Fibroblast of mammary gland (primary cell): ENCODE measurements at regions not wholly inside any gene's neighbourhood (a gene's known extent, or its start where the extent isn't known, plus 50 kb on each side); places are given as distances from the start of the nearest gene placed in this dataset.
"Not testable (repeated sequence)": the region's sequence is repeated elsewhere in the genome, so short reads cannot be mapped to it uniquely, and the experiment has no call there.

ENCODE experiments used
- DNase-seq: peaks from one replicate; pipeline ENCODE4 v3.0.0-alpha.2; 2010; ENCODE audit warnings: low read depth
- H3K4me3 ChIP-seq: 2 replicates; pipeline ENCODE4 v1.5.1; 2011; ENCODE audit warnings: low read depth, mild to moderate bottlenecking, low read length, moderate library complexity; ENCODE audit not compliant: control insufficient read depth
- TF ChIP-seq, protein P1 (sequence below): conservative IDR thresholded peaks from 2 replicates; pipeline ENCODE4 v1.5.1; 2011; ENCODE audit warnings: low read depth, low read length, inconsistent platforms; ENCODE audit not compliant: control insufficient read depth, insufficient read depth

- no peak for DNase-seq
- no peak overlapping the region for H3K4me3 ChIP-seq
- TF ChIP-seq, protein P1, sequence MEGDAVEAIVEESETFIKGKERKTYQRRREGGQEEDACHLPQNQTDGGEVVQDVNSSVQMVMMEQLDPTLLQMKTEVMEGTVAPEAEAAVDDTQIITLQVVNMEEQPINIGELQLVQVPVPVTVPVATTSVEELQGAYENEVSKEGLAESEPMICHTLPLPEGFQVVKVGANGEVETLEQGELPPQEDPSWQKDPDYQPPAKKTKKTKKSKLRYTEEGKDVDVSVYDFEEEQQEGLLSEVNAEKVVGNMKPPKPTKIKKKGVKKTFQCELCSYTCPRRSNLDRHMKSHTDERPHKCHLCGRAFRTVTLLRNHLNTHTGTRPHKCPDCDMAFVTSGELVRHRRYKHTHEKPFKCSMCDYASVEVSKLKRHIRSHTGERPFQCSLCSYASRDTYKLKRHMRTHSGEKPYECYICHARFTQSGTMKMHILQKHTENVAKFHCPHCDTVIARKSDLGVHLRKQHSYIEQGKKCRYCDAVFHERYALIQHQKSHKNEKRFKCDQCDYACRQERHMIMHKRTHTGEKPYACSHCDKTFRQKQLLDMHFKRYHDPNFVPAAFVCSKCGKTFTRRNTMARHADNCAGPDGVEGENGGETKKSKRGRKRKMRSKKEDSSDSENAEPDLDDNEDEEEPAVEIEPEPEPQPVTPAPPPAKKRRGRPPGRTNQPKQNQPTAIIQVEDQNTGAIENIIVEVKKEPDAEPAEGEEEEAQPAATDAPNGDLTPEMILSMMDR, result no peak
Observed at GRCh38 chr9:24897826-24898225, 352.1 kb upstream of the IZUMO3 start.

- DNase-seq, result no peak
- TF ChIP-seq, protein P1, result no peak
- no peak overlapping the region for H3K4me3 ChIP-seq
Observed at GRCh38 chr9:24881361-24881760, 335.7 kb upstream of the IZUMO3 start.

GRCh38 chr9:24879591-24879990, 333.9 kb upstream of the IZUMO3 start:
- TF ChIP-seq, protein P1, result no peak
- no peak for DNase-seq
- no peak overlapping the region for H3K4me3 ChIP-seq

DNA sequence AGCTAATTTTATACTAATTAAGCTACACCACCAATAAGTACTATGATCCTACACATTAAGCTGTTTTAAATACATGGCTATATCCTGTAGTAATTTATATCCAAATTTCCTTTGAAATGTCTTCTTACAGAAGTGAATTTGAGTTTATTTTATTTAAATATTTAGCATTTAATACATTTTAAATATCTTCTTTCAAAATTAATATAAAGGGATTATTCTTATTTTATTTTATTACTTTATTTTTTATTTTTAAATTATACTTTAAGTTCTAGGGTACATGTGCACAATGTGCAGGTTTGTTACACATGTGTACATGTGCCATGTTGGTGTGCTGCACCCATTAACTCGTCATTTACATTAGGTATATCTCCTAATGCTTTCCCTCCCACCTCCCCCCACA, 310.9 kb upstream of the IZUMO3 start:
- DNase-seq, result not testable (repeated sequence)

GRCh38 chr9:24846248-24846912, 300.7 kb upstream of the IZUMO3 start:
- no peak overlapping the region for H3K4me3 ChIP-seq
- no peak for DNase-seq
- TF ChIP-seq, protein P1, result no peak

More for the DNA sequence above, 310.9 kb upstream of the IZUMO3 start:
- not testable (repeated sequence) for H3K4me3 ChIP-seq

DNA sequence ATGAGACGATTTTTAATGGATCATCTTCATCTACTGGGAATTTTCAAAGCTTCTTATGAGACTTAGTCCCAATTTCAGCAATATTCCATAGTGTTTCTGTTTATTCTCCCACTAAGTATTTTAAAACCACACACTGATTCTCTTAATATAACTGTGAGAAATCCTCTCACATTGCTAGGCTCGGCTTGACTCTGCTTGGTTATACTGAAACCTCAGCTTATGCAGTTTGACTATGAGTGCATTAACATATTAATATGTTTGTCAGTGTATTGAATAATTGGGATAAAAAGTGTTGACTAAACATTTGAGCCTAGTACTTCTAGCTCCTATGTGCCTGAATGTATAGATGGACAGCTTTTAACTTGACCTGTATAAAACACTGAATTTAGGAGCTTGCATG, 298.5 kb upstream of the IZUMO3 start:
- H3K4me3 ChIP-seq, result no peak overlapping the region
- no peak for DNase-seq
- TF ChIP-seq, protein P1, result no peak

DNA sequence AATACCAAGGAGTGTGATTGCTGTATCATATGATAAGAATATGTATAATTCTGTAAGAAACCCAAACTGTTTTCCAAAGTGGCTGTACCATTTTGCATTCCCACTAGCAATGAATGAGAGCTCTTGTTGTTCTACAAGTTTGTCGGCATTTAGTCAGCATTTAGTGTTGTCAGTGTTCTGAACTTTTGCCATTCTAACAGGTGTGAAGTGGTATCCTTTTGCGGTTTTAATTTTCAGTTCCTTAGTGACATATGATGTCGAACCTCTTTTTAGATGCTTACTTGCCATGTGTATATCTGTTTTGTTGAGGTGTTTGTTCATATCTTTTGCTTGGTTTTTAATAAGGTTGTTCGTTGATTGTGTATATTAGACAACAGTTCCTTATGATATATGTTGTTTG, 296.3 kb upstream of the IZUMO3 start:
- H3K4me3 ChIP-seq, result no peak overlapping the region
- TF ChIP-seq, protein P1, result no peak
- no peak for DNase-seq
